Hematopoietic multipotent progenitor cell treated with erythropoietin and hydrocortisone succinate and interleukin-3 and kit ligand, for 4 days (in vitro differentiated cells): ENCODE measurements at regions not wholly inside any gene's neighbourhood (a gene's known extent, or its start where the extent isn't known, plus 50 kb on each side); places are given as distances from the start of the nearest gene placed in this dataset.
"Not testable (repeated sequence)": the region's sequence is repeated elsewhere in the genome, so short reads cannot be mapped to it uniquely, and the experiment has no call there.

Experiments used
- DNase-seq: peaks from one replicate; pipeline ENCODE4 v3.0.0-alpha.2; 2015

- no peak for DNase-seq
Observed at GRCh38 chr2:13240789-13241487, 524.2 kb downstream of the TRIB2 start.

- DNase-seq, result no peak
Observed at GRCh38 chr2:13252615-13253014, 535.9 kb downstream of the TRIB2 start.

- DNase-seq, result no peak
Observed at GRCh38 chr2:13255485-13255884, 538.7 kb downstream of the TRIB2 start.

GRCh38 chr2:13260402-13260801 lies 543.7 kb downstream of the TRIB2 start:
- peak; percentile 3 for DNase-seq

- no peak for DNase-seq
Observed at GRCh38 chr2:13266166-13266565, 549.4 kb downstream of the TRIB2 start.

GRCh38 chr2:13284688-13285087 lies 568.0 kb downstream of the TRIB2 start:
- no peak for DNase-seq

- DNase-seq, result no peak
Observed at GRCh38 chr2:13289310-13289709, 572.6 kb downstream of the TRIB2 start.

- not testable (repeated sequence) for DNase-seq
Observed at GRCh38 chr2:13308478-13308805, 591.7 kb downstream of the TRIB2 start.

- DNase-seq, result no peak
Observed at GRCh38 chr2:13308989-13309388, 592.3 kb downstream of the TRIB2 start.

GRCh38 chr2:13332060-13332459 lies 615.3 kb downstream of the TRIB2 start:
- no peak for DNase-seq

GRCh38 chr2:13334071-13334470 lies 617.3 kb downstream of the TRIB2 start:
- not testable (repeated sequence) for DNase-seq

GRCh38 chr2:13334545-13334944 lies 617.8 kb downstream of the TRIB2 start:
- no peak for DNase-seq

- no peak for DNase-seq
Observed at GRCh38 chr2:13335862-13336535, 619.3 kb downstream of the TRIB2 start.

GRCh38 chr2:13351068-13351467 lies 634.3 kb downstream of the TRIB2 start:
- no peak for DNase-seq

GRCh38 chr2:13353083-13353482 lies 636.3 kb downstream of the TRIB2 start:
- DNase-seq, result no peak

- DNase-seq, result no peak
Observed at GRCh38 chr2:13354031-13354430, 637.3 kb downstream of the TRIB2 start.

- not testable (repeated sequence) for DNase-seq
Observed at GRCh38 chr2:13381928-13382327, 665.2 kb downstream of the TRIB2 start.

GRCh38 chr2:13389172-13389571 lies 672.4 kb downstream of the TRIB2 start:
- DNase-seq, result not testable (repeated sequence)

- no peak for DNase-seq
Observed at GRCh38 chr2:13390676-13391075, 673.9 kb downstream of the TRIB2 start.

- no peak for DNase-seq
Observed at GRCh38 chr2:13401312-13401711, 684.6 kb downstream of the TRIB2 start.

- DNase-seq, result no peak
Observed at GRCh38 chr2:13413989-13414388, 697.3 kb downstream of the TRIB2 start.

- DNase-seq, result no peak
Observed at GRCh38 chr2:13414897-13415296, 698.2 kb downstream of the TRIB2 start.

- DNase-seq, result no peak
Observed at GRCh38 chr2:13433954-13434353, 717.2 kb downstream of the TRIB2 start.

- not testable (repeated sequence) for DNase-seq
Observed at GRCh38 chr2:13443554-13444261, 727.0 kb downstream of the TRIB2 start.
